ENCODE measurements at regions not wholly inside any gene's neighbourhood (a gene's known extent, or its start where the extent isn't known, plus 50 kb on each side); places are given as distances from the start of the nearest gene placed in this dataset.

- no peak for TF ChIP-seq CTCF (conservative IDR thresholded peaks at IDR 0.05)
- TF ChIP-seq ZFX (IDR thresholded peaks at IDR 0.05): no peak
- H3K27ac ChIP-seq: no peak overlapping the region
These were observed 238.1 kb upstream of the SGO1 start for GRCh38 chr3:20424086-20424485.

GRCh38 chr3:20422391-20422790 lies 236.4 kb upstream of the SGO1 start:
- TF ChIP-seq ZFX (IDR thresholded peaks at IDR 0.05) (no peak), CTCF (conservative IDR thresholded peaks at IDR 0.05) (no peak)
- H3K27ac ChIP-seq: no peak overlapping the region

- H3K27ac ChIP-seq: no peak overlapping the region
- TF ChIP-seq CTCF (conservative IDR thresholded peaks at IDR 0.05): no peak
- no peak for TF ChIP-seq ZFX (IDR thresholded peaks at IDR 0.05)
These were observed 231.5 kb upstream of the SGO1 start for GRCh38 chr3:20417388-20418108.

- no peak for TF ChIP-seq CTCF (conservative IDR thresholded peaks at IDR 0.05)
- no peak for TF ChIP-seq ZFX (IDR thresholded peaks at IDR 0.05)
- H3K27ac ChIP-seq: no peak overlapping the region
These were observed 220.6 kb upstream of the SGO1 start for GRCh38 chr3:20406611-20407011.

GRCh38 chr3:20405744-20406143 lies 219.7 kb upstream of the SGO1 start:
- no peak overlapping the region for H3K27ac ChIP-seq
- TF ChIP-seq ZFX (IDR thresholded peaks at IDR 0.05) (no peak), CTCF (conservative IDR thresholded peaks at IDR 0.05) (no peak)

GRCh38 chr3:20405231-20405630 lies 219.2 kb upstream of the SGO1 start:
- no peak overlapping the region for H3K27ac ChIP-seq
- no peak for TF ChIP-seq ZFX (IDR thresholded peaks at IDR 0.05)

GRCh38 chr3:20404741-20405100 lies 218.7 kb upstream of the SGO1 start:
- H3K27ac ChIP-seq: no peak overlapping the region
- TF ChIP-seq ZFX (IDR thresholded peaks at IDR 0.05) (no peak), CTCF (conservative IDR thresholded peaks at IDR 0.05) (no peak)

Data from C4-2B (cell line).